ENCODE measurements at regions not wholly inside any gene's neighbourhood (a gene's known extent, or its start where the extent isn't known, plus 50 kb on each side); places are given as distances from the start of the nearest gene placed in this dataset.
"Not testable (repeated sequence)": the region's sequence is repeated elsewhere in the genome, so short reads cannot be mapped to it uniquely, and the experiment has no call there.

DNA sequence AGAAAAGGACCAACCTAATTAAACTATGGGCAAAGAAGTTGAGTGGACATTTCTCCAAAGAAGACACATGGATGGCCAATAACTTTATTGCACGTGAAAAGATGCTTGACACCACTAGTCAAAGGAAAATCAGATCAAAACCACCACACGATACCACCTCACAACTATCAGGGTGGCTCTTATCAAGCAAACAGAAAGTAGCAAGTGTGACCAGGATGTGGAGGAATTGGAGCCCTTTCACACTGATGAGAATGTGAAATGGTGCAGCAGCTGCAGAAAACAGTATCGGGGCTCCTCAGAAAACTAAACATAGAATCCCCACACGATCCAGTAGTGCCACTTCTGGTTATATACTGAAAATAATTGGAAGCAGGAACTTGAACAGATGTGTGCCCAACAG, 72.2 kb upstream of the ALKAL2 start:
- H3K9me3 ChIP-seq, result no peaks in the 10 kb centered on the region
- no peak overlapping the region for H3K4me3 ChIP-seq
- ATAC-seq (no peak), DNase-seq (no peak)
- no peak overlapping the region for H3K27ac ChIP-seq
- WGBS, 3 donors, result 56 to 61% (median 57%) methylated on average over 4 of the region's 4 CpGs
- H3K36me3 ChIP-seq (ENCODE audit: insufficient read depth in 1 of 2, low read depth in 1 of 2), result no peaks in the 10 kb centered on the region
- intact Hi-C loops (cut with DNase I), result no loop called here
- TF ChIP-seq, protein P1, sequence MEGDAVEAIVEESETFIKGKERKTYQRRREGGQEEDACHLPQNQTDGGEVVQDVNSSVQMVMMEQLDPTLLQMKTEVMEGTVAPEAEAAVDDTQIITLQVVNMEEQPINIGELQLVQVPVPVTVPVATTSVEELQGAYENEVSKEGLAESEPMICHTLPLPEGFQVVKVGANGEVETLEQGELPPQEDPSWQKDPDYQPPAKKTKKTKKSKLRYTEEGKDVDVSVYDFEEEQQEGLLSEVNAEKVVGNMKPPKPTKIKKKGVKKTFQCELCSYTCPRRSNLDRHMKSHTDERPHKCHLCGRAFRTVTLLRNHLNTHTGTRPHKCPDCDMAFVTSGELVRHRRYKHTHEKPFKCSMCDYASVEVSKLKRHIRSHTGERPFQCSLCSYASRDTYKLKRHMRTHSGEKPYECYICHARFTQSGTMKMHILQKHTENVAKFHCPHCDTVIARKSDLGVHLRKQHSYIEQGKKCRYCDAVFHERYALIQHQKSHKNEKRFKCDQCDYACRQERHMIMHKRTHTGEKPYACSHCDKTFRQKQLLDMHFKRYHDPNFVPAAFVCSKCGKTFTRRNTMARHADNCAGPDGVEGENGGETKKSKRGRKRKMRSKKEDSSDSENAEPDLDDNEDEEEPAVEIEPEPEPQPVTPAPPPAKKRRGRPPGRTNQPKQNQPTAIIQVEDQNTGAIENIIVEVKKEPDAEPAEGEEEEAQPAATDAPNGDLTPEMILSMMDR (IDR thresholded peaks at IDR 0.05), result no peak
- H3K4me1 ChIP-seq, result no peaks in the 10 kb centered on the region
- H3K27me3 ChIP-seq (ENCODE audit: insufficient read depth in 3 of 3, low read length in 2 of 3), result no peaks in the 10 kb centered on the region

GRCh38 chr2:359047-359446, 71.2 kb upstream of the ALKAL2 start:
- no peaks in the 10 kb centered on the region for H3K36me3 ChIP-seq (ENCODE audit: insufficient read depth in 1 of 2, low read depth in 1 of 2)
- WGBS, 3 donors, result 48 to 52% (median 50%) methylated on average over 5 of the region's 5 CpGs
- no peaks in the 10 kb centered on the region for H3K9me3 ChIP-seq
- TF ChIP-seq, protein P1 (IDR thresholded peaks at IDR 0.05), result no peak
- no peaks in the 10 kb centered on the region for H3K4me1 ChIP-seq
- DNase-seq (no peak), ATAC-seq (no peak)
- no peak overlapping the region for H3K4me3 ChIP-seq
- intact Hi-C loops (cut with DNase I), result no loop called here
- no peak overlapping the region for H3K27ac ChIP-seq
- no peaks in the 10 kb centered on the region for H3K27me3 ChIP-seq (ENCODE audit: insufficient read depth in 3 of 3, low read length in 2 of 3)

GRCh38 chr2:357811-358210, 69.9 kb upstream of the ALKAL2 start:
- H3K27me3 ChIP-seq (ENCODE audit: insufficient read depth in 3 of 3, low read length in 2 of 3), result no peaks in the 10 kb centered on the region
- H3K9me3 ChIP-seq, result no peaks in the 10 kb centered on the region
- no peak overlapping the region for H3K27ac ChIP-seq
- no peaks in the 10 kb centered on the region for H3K4me1 ChIP-seq
- ATAC-seq (no peak), DNase-seq (no peak)
- TF ChIP-seq, protein P1 (IDR thresholded peaks at IDR 0.05), result no peak
- WGBS, 3 donors, result 55 to 57% (median 57%) methylated on average over 2 of the region's 2 CpGs
- no peak overlapping the region for H3K4me3 ChIP-seq
- intact Hi-C loops (cut with DNase I), result no loop called here
- no peaks in the 10 kb centered on the region for H3K36me3 ChIP-seq (ENCODE audit: insufficient read depth in 1 of 2, low read depth in 1 of 2)

- WGBS, 3 donors, result 69 to 74% (median 69%) methylated on average over 20 to 21 of the region's 21 CpGs
These were observed 68.4 kb upstream of the ALKAL2 start for GRCh38 chr2:356304-356703.

DNA sequence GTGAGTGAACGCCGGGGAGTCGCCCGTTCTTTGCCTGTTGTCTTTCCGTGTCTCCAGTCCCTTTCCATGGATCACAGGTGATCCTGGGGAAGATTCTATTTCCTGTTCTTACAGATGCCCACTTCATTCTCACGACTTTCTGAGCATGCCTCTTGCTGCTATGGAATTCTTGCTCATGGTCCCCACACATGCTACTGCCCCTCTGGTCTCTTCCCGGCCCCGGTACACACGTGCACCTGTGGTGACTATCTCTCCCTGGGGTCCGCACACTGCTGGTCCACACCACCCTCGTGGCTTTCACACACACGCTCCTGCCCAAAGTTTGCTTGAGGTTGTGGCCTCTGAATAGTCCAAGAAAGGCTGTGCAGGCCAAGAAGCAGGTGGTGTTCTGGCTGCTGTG, 67.9 kb upstream of the ALKAL2 start:
- Histone ChIP-seq H3K4me3 (no peak overlapping the region), H3K27ac (no peak overlapping the region), H3K36me3 (ENCODE audit: insufficient read depth in 1 of 2, low read depth in 1 of 2) (no peaks in the 10 kb centered on the region), H3K9me3 (no peaks in the 10 kb centered on the region), H3K27me3 (ENCODE audit: insufficient read depth in 3 of 3, low read length in 2 of 3) (no peaks in the 10 kb centered on the region), H3K4me1 (no peaks in the 10 kb centered on the region)
- no peak for DNase-seq
- ATAC-seq, result no peak
- intact Hi-C loops (cut with DNase I), result no loop called here
- 70 to 72% (median 71%) methylated on average over 12 of the region's 12 CpGs for WGBS, 3 donors
- TF ChIP-seq, protein P1 (IDR thresholded peaks at IDR 0.05), result no peak

More at GRCh38 chr2:356304-356703, 68.4 kb upstream of the ALKAL2 start:
- H3K27me3 ChIP-seq (ENCODE audit: insufficient read depth in 3 of 3, low read length in 2 of 3); H3K9me3 ChIP-seq; intact Hi-C loops (cut with DNase I); H3K4me3 ChIP-seq; H3K27ac ChIP-seq; H3K4me1 ChIP-seq; H3K36me3 ChIP-seq (ENCODE audit: insufficient read depth in 1 of 2, low read depth in 1 of 2); DNase-seq; ATAC-seq: not testable (repeated sequence)
